GM12875 (cell line): ENCODE measurements at regions not wholly inside any gene's neighbourhood (a gene's known extent, or its start where the extent isn't known, plus 50 kb on each side); places are given as distances from the start of the nearest gene placed in this dataset.

ENCODE experiments used
- H3K4me3 ChIP-seq: one replicate; pipeline ENCODE4 v1.5.1; 2011; ENCODE audit warnings: low read depth, low read length, control low read depth
- CTCF ChIP-seq: IDR thresholded peaks from 2 replicates; pipeline ENCODE4 v1.5.1; 2011; ENCODE audit warnings: low read depth, mild to moderate bottlenecking, control low read depth, inconsistent platforms, low read length, moderate library complexity, borderline replicate concordance; ENCODE audit not compliant: insufficient read depth

- no peak for TF ChIP-seq CTCF
Measured at GRCh38 chr3:148077965-148078364, 619.7 kb upstream of the AGTR1 start.

GRCh38 chr3:148078658-148079057 lies 619.0 kb upstream of the AGTR1 start:
- no peak overlapping the region for H3K4me3 ChIP-seq
- TF ChIP-seq CTCF, result no peak

More at GRCh38 chr3:148077965-148078364, 619.7 kb upstream of the AGTR1 start:
- H3K4me3 ChIP-seq, result no peak overlapping the region

GRCh38 chr3:148079370-148079769 lies 618.3 kb upstream of the AGTR1 start:
- no peak for TF ChIP-seq CTCF
- no peak overlapping the region for H3K4me3 ChIP-seq

GRCh38 chr3:148081926-148082325 lies 615.8 kb upstream of the AGTR1 start:
- H3K4me3 ChIP-seq, result no peak overlapping the region
- no peak for TF ChIP-seq CTCF

- no peak for TF ChIP-seq CTCF
- no peak overlapping the region for H3K4me3 ChIP-seq
Measured at GRCh38 chr3:148082506-148083280, 615.0 kb upstream of the AGTR1 start.

GRCh38 chr3:148083526-148084182 lies 614.0 kb upstream of the AGTR1 start:
- H3K4me3 ChIP-seq, result no peak overlapping the region
- no peak for TF ChIP-seq CTCF

GRCh38 chr3:148084931-148085330 lies 612.8 kb upstream of the AGTR1 start:
- H3K4me3 ChIP-seq, result no peak overlapping the region
- TF ChIP-seq CTCF, result no peak
